BLaER1 treated with 17β-estradiol and CSF1 and Interleukin-3, amounts not matched to agents 10 nM and 100 nM (cell line): ENCODE measurements at regions not wholly inside any gene's neighbourhood (a gene's known extent, or its start where the extent isn't known, plus 50 kb on each side); places are given as distances from the start of the nearest gene placed in this dataset.

Experiments
- H3K27ac ChIP-seq, 11 experiments: shearing (Covaris generic); formaldehyde crosslinking; 2 replicates each; pipeline ENCODE4 v1.8.1; 2022
- H3K27me3 ChIP-seq, 11 experiments: shearing (Covaris generic); formaldehyde crosslinking; 2 replicates each; pipeline ENCODE4 v1.8.1; 2022
- H3K36me3 ChIP-seq, 11 experiments: shearing (Covaris generic); formaldehyde crosslinking; 2 replicates each; pipeline ENCODE4 v1.8.1; 2022
- H3K4me1 ChIP-seq, 10 experiments: shearing (Covaris generic); formaldehyde crosslinking; 2 replicates each; pipeline ENCODE4 v1.8.1; 2022
- H3K4me2 ChIP-seq, 11 experiments: shearing (Covaris generic); formaldehyde crosslinking; 2 replicates each; pipeline ENCODE4 v1.8.1; 2022
- H3K4me3 ChIP-seq, 10 experiments: shearing (Covaris generic); formaldehyde crosslinking; 2 replicates each; pipeline ENCODE4 v1.8.1; 2022
- H3K9ac ChIP-seq, 11 experiments: shearing (Covaris generic); formaldehyde crosslinking; 2 replicates each; pipeline ENCODE4 v1.8.1; 2022
- H3K9me3 ChIP-seq, 11 experiments: shearing (Covaris generic); formaldehyde crosslinking; replicated peaks in 1 of 11; 2 replicates each; pipeline ENCODE4 v1.8.1; 2022
- H4K20me1 ChIP-seq, 11 experiments: shearing (Covaris generic); formaldehyde crosslinking; 2 replicates each; pipeline ENCODE4 v1.8.1; 2022
- Cebpa-rat ChIP-seq, 11 experiments: shearing (Covaris generic); IDR thresholded peaks; 2 replicates each; pipeline ENCODE4 v1.8.1; 2022

GRCh38 chr2:228827056-228827700 is 443.9 kb downstream of the PID1 start:
- Histone ChIP-seq H4K20me1 (no peaks in the 10 kb centered on the region), H3K4me2 (no peak overlapping the region), H3K4me3 (no peak overlapping the region), H3K9ac (no peak overlapping the region), H3K4me1 (no peaks in the 10 kb centered on the region), H3K36me3 (no peaks in the 10 kb centered on the region), H3K27me3 (no peaks in the 10 kb centered on the region), H3K9me3 (peaks cover 0 to 19% (median 5%) of the 10 kb centered on the region in 11 experiments; a peak in 7 of 22 replicates), H3K27ac (no peak overlapping the region)
- no peak for TF ChIP-seq Cebpa-rat (IDR thresholded peaks at IDR 0.05)

GRCh38 chr2:228819701-228820100 is 451.4 kb downstream of the PID1 start:
- H3K9me3 ChIP-seq, result peaks cover 0 to 24% (median 14%) of the 10 kb centered on the region in 11 experiments; a peak in 12 of 22 replicates
- H3K4me1 ChIP-seq, result no peaks in the 10 kb centered on the region
- no peaks in the 10 kb centered on the region for H3K36me3 ChIP-seq
- no peak overlapping the region for H3K4me2 ChIP-seq
- H3K9ac ChIP-seq, result no peak overlapping the region
- H3K4me3 ChIP-seq, result no peak overlapping the region
- no peak overlapping the region for H3K27ac ChIP-seq
- H3K27me3 ChIP-seq, result no peaks in the 10 kb centered on the region
- no peaks in the 10 kb centered on the region for H4K20me1 ChIP-seq
- no peak for TF ChIP-seq Cebpa-rat (IDR thresholded peaks at IDR 0.05)

- Histone ChIP-seq H3K36me3 (no peaks in the 10 kb centered on the region), H3K4me2 (no peak overlapping the region), H3K27me3 (no peaks in the 10 kb centered on the region), H3K27ac (no peak overlapping the region), H3K4me3 (no peak overlapping the region), H3K9ac (no peak overlapping the region), H3K4me1 (peaks cover 0 to 7% (median under 1%) of the 10 kb centered on the region in 10 experiments; a peak in 6 of 20 replicates), H4K20me1 (no peaks in the 10 kb centered on the region), H3K9me3 (0 out of 22 replicates have a peak, but pooled peaks cover 0 to 2% (median 0%) of the 10 kb centered on the region in 11 experiments)
- no peak for TF ChIP-seq Cebpa-rat (IDR thresholded peaks at IDR 0.05)
Measured at GRCh38 chr2:228802181-228803071, 468.7 kb downstream of the PID1 start.

- no peaks in the 10 kb centered on the region for H3K9me3 ChIP-seq
- TF ChIP-seq Cebpa-rat (IDR thresholded peaks at IDR 0.05), result no peak
- H3K9ac ChIP-seq, result no peak overlapping the region
- H3K27ac ChIP-seq, result no peak overlapping the region
- no peaks in the 10 kb centered on the region for H4K20me1 ChIP-seq
- H3K4me3 ChIP-seq, result no peak overlapping the region
- H3K36me3 ChIP-seq, result no peaks in the 10 kb centered on the region
- no peak overlapping the region for H3K4me2 ChIP-seq
- H3K4me1 ChIP-seq, result peaks cover 0 to 14% (median 9%) of the 10 kb centered on the region in 10 experiments; a peak in 12 of 20 replicates
- H3K27me3 ChIP-seq, result no peaks in the 10 kb centered on the region
Measured at GRCh38 chr2:228801451-228801850, 469.6 kb downstream of the PID1 start.

- Histone ChIP-seq H3K9ac (no peak overlapping the region), H3K4me2 (no peak overlapping the region), H3K36me3 (no peaks in the 10 kb centered on the region), H4K20me1 (no peaks in the 10 kb centered on the region), H3K27ac (no peak overlapping the region), H3K4me3 (no peak overlapping the region), H3K27me3 (no peaks in the 10 kb centered on the region), H3K4me1 (peaks cover 0 to 23% (median 14%) of the 10 kb centered on the region in 10 experiments; a peak in 11 of 20 replicates), H3K9me3 (no peaks in the 10 kb centered on the region)
- no peak for TF ChIP-seq Cebpa-rat (IDR thresholded peaks at IDR 0.05)
Measured at GRCh38 chr2:228799208-228799588, 471.9 kb downstream of the PID1 start.

- no peak for TF ChIP-seq Cebpa-rat (IDR thresholded peaks at IDR 0.05)
- no peaks in the 10 kb centered on the region for H3K36me3 ChIP-seq
- H3K27ac ChIP-seq, result no peak overlapping the region
- no peak overlapping the region for H3K4me2 ChIP-seq
- no peaks in the 10 kb centered on the region for H3K27me3 ChIP-seq
- no peaks in the 10 kb centered on the region for H3K9me3 ChIP-seq
- no peaks in the 10 kb centered on the region for H4K20me1 ChIP-seq
- H3K4me3 ChIP-seq, result no peak overlapping the region
- H3K4me1 ChIP-seq, result peaks cover 0 to 23% (median 14%) of the 10 kb centered on the region in 10 experiments; a peak in 11 of 20 replicates
- H3K9ac ChIP-seq, result no peak overlapping the region
Measured at GRCh38 chr2:228798458-228799207, 472.5 kb downstream of the PID1 start.

GRCh38 chr2:228796386-228796785 is 474.7 kb downstream of the PID1 start:
- Histone ChIP-seq H3K4me2 (peak overlapping the region in 7 of 11 experiments; percentile 27 to 68 (median 46); a peak in 11 of 22 replicates), H3K4me3 (no peak overlapping the region), H3K4me1 (peaks cover 0 to 23% (median 14%) of the 10 kb centered on the region in 10 experiments; a peak in 11 of 20 replicates), H4K20me1 (no peaks in the 10 kb centered on the region), H3K9ac (no peak overlapping the region), H3K36me3 (no peaks in the 10 kb centered on the region), H3K27ac (no peak overlapping the region), H3K9me3 (peaks cover 0 to 2% (median 0%) of the 10 kb centered on the region in 11 experiments; a peak in 1 of 22 replicates), H3K27me3 (no peaks in the 10 kb centered on the region)
- no peak for TF ChIP-seq Cebpa-rat (IDR thresholded peaks at IDR 0.05)

- Histone ChIP-seq H3K9me3 (peaks cover 0 to 9% (median 5%) of the 10 kb centered on the region in 11 experiments; a peak in 3 of 22 replicates), H3K4me3 (no peak overlapping the region), H3K27ac (no peak overlapping the region), H3K9ac (no peak overlapping the region), H3K4me1 (peaks cover 0 to 23% (median 14%) of the 10 kb centered on the region in 10 experiments; a peak in 11 of 20 replicates), H3K27me3 (no peaks in the 10 kb centered on the region), H3K4me2 (no peak overlapping the region), H3K36me3 (no peaks in the 10 kb centered on the region), H4K20me1 (no peaks in the 10 kb centered on the region)
- TF ChIP-seq Cebpa-rat (IDR thresholded peaks at IDR 0.05), result no peak
Measured at GRCh38 chr2:228793116-228793515, 478.0 kb downstream of the PID1 start.

GRCh38 chr2:228786901-228787300 is 484.2 kb downstream of the PID1 start:
- H3K4me2 ChIP-seq, result no peak overlapping the region
- no peak overlapping the region for H3K4me3 ChIP-seq
- H4K20me1 ChIP-seq, result no peaks in the 10 kb centered on the region
- no peaks in the 10 kb centered on the region for H3K36me3 ChIP-seq
- peaks cover 0 to 13% (median 4%) of the 10 kb centered on the region in 10 experiments; a peak in 8 of 20 replicates for H3K4me1 ChIP-seq
- TF ChIP-seq Cebpa-rat (IDR thresholded peaks at IDR 0.05), result no peak
- no peak overlapping the region for H3K27ac ChIP-seq
- H3K9ac ChIP-seq, result no peak overlapping the region
- peaks cover 0 to 16% (median 5%) of the 10 kb centered on the region in 11 experiments; a peak in 6 of 22 replicates for H3K9me3 ChIP-seq
- H3K27me3 ChIP-seq, result no peaks in the 10 kb centered on the region
